Osteocyte (in vitro differentiated cells): ENCODE measurements at regions not wholly inside any gene's neighbourhood (a gene's known extent, or its start where the extent isn't known, plus 50 kb on each side); places are given as distances from the start of the nearest gene placed in this dataset.

Source experiments
- DNase-seq: peaks from one replicate; pipeline ENCODE4 v3.0.0; 2021; ENCODE audit warnings: mixed read lengths; ENCODE audit not compliant: unreplicated experiment; ENCODE audit errors: extremely low spot score
- H3K27ac Mint-ChIP-seq: one replicate; pipeline ENCODE4 v1.8.0; 2021; ENCODE audit warnings: mild to moderate bottlenecking, mixed read lengths; ENCODE audit not compliant: unreplicated experiment
- H3K27me3 Mint-ChIP-seq: one replicate; pipeline ENCODE4 v1.8.0; 2021; ENCODE audit warnings: mixed read lengths; ENCODE audit not compliant: unreplicated experiment
- H3K36me3 Mint-ChIP-seq: one replicate; pipeline ENCODE4 v1.8.0; 2021; ENCODE audit warnings: mixed read lengths; ENCODE audit not compliant: unreplicated experiment
- H3K4me1 Mint-ChIP-seq: one replicate; pipeline ENCODE4 v1.8.0; 2021; ENCODE audit warnings: mixed read lengths; ENCODE audit not compliant: unreplicated experiment
- H3K4me3 Mint-ChIP-seq: one replicate; pipeline ENCODE4 v1.8.0; 2021; ENCODE audit warnings: mild to moderate bottlenecking, moderate library complexity, mixed read lengths; ENCODE audit not compliant: unreplicated experiment
- H3K9me3 Mint-ChIP-seq: one replicate; pipeline ENCODE4 v1.8.0; 2021; ENCODE audit warnings: mixed read lengths; ENCODE audit not compliant: unreplicated experiment
- TF ChIP-seq, protein P1 (sequence below): fragments of 200-600 bp; sonication (generic); IDR thresholded peaks from 2 replicates; pipeline ENCODE4 v1.5.0; 2021; ENCODE audit warnings: antibody characterized with exemption, mild to moderate bottlenecking, moderate library complexity

DNA sequence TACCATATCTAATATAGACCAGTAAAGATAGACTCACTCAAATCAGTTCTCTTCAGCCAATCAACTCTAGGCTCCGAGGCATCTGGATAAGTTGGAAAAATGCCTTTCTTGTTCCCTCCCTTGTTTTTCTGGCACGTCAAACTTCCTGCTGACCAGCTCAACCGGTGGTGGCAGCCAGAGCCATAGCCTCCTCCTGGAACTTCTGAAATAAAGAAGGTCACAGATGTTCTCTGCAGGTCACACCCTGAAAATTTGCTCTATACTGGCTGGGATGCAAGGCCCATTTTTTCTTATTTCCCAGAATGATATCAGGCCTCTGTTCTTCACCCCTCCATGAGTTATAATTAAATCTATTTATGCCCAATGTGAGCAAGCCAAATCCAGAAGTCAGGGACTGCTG lies 81.9 kb downstream of the BMP4 start:
- no peak overlapping the region for H3K27ac Mint-ChIP-seq
- no peak for DNase-seq
- H3K4me3 Mint-ChIP-seq = no peak overlapping the region
- H3K27me3 Mint-ChIP-seq = no peaks in the 10 kb centered on the region
- H3K36me3 Mint-ChIP-seq = no peaks in the 10 kb centered on the region
- TF ChIP-seq, protein P1, sequence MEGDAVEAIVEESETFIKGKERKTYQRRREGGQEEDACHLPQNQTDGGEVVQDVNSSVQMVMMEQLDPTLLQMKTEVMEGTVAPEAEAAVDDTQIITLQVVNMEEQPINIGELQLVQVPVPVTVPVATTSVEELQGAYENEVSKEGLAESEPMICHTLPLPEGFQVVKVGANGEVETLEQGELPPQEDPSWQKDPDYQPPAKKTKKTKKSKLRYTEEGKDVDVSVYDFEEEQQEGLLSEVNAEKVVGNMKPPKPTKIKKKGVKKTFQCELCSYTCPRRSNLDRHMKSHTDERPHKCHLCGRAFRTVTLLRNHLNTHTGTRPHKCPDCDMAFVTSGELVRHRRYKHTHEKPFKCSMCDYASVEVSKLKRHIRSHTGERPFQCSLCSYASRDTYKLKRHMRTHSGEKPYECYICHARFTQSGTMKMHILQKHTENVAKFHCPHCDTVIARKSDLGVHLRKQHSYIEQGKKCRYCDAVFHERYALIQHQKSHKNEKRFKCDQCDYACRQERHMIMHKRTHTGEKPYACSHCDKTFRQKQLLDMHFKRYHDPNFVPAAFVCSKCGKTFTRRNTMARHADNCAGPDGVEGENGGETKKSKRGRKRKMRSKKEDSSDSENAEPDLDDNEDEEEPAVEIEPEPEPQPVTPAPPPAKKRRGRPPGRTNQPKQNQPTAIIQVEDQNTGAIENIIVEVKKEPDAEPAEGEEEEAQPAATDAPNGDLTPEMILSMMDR = no peak
- H3K9me3 Mint-ChIP-seq = peaks cover 6% of the 10 kb centered on the region
- H3K4me1 Mint-ChIP-seq = peaks cover 2% of the 10 kb centered on the region

DNA sequence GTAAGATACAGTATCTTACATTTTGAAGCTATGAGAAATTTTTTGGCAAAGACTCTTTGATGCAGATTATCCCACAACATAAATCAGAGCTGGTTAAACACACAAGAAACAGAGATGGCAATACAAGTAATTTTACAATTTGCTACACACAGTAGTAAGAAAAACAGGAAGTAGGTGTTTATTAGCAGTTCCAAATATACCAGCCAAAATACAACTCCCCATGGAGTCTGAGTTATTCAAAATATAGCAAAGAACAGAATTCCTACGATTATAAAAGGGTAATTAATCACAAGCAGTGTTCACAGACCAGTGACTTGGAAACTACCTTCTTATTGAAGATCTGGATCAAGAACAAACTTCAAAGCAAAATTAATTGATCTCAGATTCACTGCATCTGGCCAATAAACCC lies 83.9 kb downstream of the BMP4 start:
- no peaks in the 10 kb centered on the region for H3K27me3 Mint-ChIP-seq
- no peaks in the 10 kb centered on the region for H3K4me1 Mint-ChIP-seq
- no peak overlapping the region for H3K4me3 Mint-ChIP-seq
- peaks cover 17% of the 10 kb centered on the region for H3K9me3 Mint-ChIP-seq
- H3K27ac Mint-ChIP-seq = no peak overlapping the region
- TF ChIP-seq, protein P1 = no peak
- no peaks in the 10 kb centered on the region for H3K36me3 Mint-ChIP-seq
- no peak for DNase-seq

DNA sequence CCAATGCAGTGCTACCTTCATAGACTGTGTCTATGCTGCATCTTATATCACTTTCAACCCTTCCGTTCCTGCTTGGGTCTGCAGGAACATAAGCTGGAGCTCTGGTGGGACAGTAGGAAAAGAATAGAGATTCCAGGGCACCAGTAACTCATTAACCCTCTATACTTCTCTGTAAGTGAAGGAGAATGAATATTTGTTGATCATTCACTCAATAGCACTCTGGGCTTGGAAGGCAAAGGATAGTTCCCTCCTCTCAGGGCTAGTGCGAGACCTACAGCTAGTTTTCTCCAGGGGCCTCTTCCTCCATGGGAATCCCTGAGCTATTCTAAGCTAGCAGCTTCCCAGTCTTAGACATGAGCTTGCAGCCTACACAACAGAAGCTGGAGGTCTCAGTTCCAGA lies 84.7 kb downstream of the BMP4 start:
- peaks cover 17% of the 10 kb centered on the region for H3K9me3 Mint-ChIP-seq
- no peak overlapping the region for H3K4me3 Mint-ChIP-seq
- no peaks in the 10 kb centered on the region for H3K27me3 Mint-ChIP-seq
- H3K36me3 Mint-ChIP-seq = no peaks in the 10 kb centered on the region
- DNase-seq = no peak
- TF ChIP-seq, protein P1 = no peak
- H3K27ac Mint-ChIP-seq = no peak overlapping the region
- no peaks in the 10 kb centered on the region for H3K4me1 Mint-ChIP-seq

DNA sequence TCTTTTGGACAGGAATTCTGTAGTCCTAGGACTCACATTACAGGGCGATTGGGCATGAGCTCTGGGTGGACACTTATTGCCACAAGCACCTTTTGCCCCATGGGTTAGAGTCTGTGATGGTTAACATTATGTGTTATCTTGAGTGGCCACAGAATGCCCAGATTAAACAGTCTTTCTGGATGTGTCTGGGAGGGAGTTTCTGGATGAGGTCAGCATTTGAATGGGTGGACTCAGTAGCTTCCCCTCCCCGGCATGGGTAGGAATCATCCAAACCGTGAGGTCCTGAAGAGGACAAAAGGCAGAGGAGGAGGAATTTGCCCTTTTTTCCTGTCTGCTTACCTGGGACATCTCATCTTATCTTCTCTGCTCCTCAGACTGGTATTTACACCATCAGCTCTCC lies 85.6 kb downstream of the BMP4 start:
- no peak overlapping the region for H3K27ac Mint-ChIP-seq

DNA sequence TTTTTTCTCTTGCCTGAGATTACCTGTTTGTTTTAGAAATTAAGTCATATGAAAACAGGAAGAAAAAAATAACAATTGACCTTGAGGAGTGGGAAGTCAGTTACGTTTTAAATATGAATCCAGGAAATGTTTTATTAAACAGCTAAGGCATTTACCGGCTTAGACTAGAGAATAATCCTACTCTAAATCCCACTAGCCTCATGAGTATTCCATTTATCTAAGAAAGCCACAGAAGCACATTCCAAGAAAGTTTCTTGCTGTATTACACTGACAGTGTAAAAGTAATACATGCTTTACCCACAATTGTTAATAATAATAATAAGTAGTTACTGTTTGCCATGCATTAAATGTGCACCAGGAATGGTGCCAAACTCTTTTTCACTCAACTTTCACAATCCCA lies 90.9 kb downstream of the BMP4 start:
- no peak overlapping the region for H3K27ac Mint-ChIP-seq
- TF ChIP-seq, protein P1 = no peak
- H3K36me3 Mint-ChIP-seq = no peaks in the 10 kb centered on the region
- H3K9me3 Mint-ChIP-seq = peaks cover 11% of the 10 kb centered on the region
- no peak for DNase-seq
- H3K4me1 Mint-ChIP-seq = no peaks in the 10 kb centered on the region
- peaks cover 4% of the 10 kb centered on the region for H3K27me3 Mint-ChIP-seq
- no peak overlapping the region for H3K4me3 Mint-ChIP-seq

More for the DNA sequence above, 85.6 kb downstream of the BMP4 start:
- Mint-ChIP-seq H3K9me3 (peaks cover 11% of the 10 kb centered on the region), H3K4me3 (no peak overlapping the region), H3K4me1 (no peaks in the 10 kb centered on the region), H3K36me3 (no peaks in the 10 kb centered on the region), H3K27me3 (no peaks in the 10 kb centered on the region)
- TF ChIP-seq, protein P1 = no peak
- no peak for DNase-seq
